ENCODE measurements at regions not wholly inside any gene's neighbourhood (a gene's known extent, or its start where the extent isn't known, plus 50 kb on each side); places are given as distances from the start of the nearest gene placed in this dataset.

DNA sequence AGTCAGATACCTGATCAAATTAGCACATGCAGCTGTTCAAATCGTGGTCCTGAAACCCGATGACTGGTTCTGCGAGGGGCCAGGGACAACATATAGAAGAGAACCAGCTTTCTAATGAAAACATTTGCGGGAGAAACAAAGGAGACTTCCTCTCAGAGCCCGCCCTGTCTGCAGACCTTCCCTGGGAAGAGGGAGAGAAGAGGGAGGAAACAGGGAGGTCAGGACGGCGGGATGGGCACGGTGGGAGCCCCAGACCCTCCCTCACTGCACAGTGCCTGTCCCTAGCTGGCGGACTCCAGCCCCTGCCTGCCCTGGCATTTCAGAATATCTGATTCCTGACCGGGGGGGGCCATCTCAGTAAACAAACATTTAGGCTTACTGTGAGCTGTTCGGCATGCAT is 317.3 kb downstream of the FOXL1 start:
- TF ChIP-seq CTCF (IDR thresholded peaks at IDR 0.05; ENCODE audit: insufficient read depth, low read depth, low read length), result no peak
- TF ChIP-seq EZH2 (IDR thresholded peaks at IDR 0.05; ENCODE audit: insufficient read depth, low read length), result no peak

Data from astrocyte (in vitro differentiated cells and primary cell).